RPMI8226 (cell line): ENCODE measurements at regions not wholly inside any gene's neighbourhood (a gene's known extent, or its start where the extent isn't known, plus 50 kb on each side); places are given as distances from the start of the nearest gene placed in this dataset.
"Not testable (repeated sequence)": the region's sequence is repeated elsewhere in the genome, so short reads cannot be mapped to it uniquely, and the experiment has no call there.

Experiments used
- DNase-seq: peaks from one replicate; pipeline ENCODE4 v3.0.0-alpha.2; 2015

DNA sequence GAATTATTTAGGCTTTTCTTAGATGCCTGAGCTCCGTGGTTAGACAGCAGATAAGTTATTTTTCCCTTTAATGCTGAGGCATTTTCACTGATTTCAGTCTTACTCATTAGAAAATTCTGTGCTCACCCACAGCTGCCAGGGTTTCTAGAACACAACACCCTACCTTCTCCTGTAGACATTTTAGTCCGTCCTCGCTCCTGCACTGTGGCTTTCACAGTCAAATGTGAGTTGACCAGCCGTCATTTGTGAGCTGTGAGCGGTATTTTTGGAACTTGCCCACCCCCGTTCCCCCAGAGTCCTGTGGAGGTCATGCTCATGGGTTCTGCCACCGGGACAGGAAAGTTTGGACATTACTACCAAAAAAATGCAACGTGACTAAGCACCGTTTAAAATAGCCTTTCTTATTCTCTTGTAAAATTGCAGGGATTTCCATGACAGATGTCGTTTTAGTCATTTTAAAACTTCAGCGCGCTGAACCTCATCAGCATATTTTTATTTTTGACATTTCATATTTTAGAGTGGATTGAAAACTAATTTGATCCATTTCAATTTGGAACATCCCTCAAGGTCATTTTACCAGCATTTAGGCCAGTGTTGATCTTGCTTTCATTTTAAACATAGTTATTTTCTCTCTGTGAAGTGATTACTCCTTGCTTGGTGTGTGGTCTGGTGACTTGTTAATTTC lies 249.6 kb upstream of the PLGLB2 start:
- DNase-seq = not testable (repeated sequence)

DNA sequence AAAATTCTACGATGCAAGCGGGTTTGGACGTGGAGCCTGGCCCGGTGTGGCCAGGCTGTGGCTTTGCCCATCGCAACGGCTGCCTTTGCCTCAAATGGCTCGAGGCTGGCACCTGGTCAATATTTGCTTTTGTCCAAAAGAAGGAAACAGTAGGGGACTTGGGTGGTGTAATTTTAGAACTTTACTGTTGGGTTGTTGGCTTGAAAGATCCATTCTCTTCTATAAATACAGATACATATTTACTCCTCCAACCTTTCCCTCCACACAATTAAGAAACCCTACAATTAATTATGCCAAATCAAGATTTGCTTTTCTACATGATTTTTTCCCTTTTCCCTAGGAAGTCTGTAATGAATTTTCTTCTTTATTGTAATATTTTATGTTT lies 249.0 kb upstream of the PLGLB2 start:
- peak; percentile 26 for DNase-seq

DNA sequence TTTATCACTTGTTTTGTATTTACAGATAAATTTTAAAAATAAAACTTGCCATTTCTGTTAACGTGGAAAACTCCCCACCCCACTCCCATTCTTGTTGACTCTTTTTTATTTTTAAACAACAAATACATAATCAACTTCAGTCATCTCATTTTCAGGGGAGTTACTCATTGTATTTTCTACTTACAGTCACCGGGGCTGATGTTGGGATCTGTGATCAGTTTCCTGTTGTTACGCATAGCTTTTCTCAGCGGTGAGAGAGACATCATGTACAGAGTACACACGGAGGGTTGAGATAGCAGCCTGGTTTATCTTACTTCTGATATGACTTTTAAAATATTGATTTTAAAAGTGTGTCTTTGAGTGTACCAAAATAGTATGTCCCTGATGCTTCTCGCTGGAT lies 248.0 kb upstream of the PLGLB2 start:
- DNase-seq = not testable (repeated sequence)

DNA sequence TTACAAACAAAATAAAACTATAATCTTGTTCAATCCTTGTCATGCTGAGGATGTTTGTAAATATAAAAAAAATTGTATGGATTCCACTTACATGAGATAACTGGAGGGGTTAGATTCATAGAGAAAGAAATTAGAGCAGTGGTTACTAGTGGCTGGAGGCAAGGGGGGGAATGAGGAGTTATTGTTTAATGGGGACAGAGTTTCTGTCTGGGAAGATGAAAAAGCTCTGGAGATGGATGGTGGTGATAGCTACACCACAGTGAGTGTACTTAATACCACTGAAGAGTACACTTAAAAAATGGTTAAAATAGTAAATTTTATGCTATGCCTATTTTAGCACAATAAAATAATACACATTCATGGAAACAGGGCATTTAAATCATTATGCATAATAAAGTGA lies 247.5 kb upstream of the PLGLB2 start:
- not testable (repeated sequence) for DNase-seq

DNA sequence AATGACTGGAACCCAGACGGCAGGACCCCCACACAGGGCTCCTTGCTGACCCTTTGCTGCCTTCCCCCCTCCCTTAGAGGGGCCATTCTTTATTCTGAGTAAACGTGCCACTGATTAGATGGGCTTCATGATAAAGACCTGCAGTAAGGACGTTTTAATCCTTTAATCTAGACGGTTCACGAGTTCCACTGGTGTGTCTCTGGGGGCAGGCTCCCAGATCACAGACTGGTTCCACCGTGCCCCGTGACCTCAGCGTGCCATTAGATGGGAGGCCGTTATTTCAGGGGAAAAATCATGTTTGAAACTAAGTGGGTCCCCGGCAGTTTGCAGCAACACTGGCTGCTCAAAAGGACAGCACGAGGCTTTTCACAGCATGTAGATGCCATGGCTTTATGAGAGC lies 246.9 kb upstream of the PLGLB2 start:
- not testable (repeated sequence) for DNase-seq

DNA sequence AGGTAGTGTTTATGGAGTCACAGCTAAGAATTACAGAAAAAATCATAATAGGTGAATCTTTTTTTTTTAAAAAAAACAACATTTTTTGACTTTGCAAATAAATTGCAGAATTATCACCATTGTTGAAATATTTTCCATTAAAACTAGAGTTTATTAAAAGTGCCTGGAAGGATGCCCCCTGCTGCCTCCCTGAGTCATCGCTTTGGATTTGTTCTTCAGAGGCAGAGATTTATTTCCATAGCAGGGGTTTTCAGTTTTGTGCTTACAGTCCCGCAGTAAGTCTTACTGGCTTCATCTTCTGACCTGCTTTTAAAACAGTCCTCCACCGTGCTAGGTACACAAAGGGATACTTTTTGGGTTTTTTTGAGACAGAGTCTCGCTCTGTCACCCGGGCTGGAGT lies 244.9 kb upstream of the PLGLB2 start:
- not testable (repeated sequence) for DNase-seq

DNA sequence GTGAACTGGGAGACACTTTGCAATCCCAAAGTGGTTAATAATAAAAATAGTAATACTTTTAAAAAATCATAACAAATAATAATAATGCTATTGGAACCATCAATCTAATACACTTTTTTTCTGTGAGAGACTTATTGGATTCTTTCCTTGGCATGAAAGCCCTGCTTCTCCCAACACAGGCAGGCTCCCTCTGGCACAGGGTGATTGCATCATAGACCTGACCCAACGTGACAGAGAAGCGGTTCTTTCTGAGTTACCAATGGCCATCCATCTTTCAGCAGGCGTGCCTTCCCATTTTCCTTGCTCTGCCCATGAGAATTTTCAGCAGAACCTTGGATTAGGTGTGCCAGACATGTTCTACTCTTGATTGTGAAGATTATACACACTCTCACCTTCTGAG lies 242.6 kb upstream of the PLGLB2 start:
- DNase-seq = not testable (repeated sequence)

DNA sequence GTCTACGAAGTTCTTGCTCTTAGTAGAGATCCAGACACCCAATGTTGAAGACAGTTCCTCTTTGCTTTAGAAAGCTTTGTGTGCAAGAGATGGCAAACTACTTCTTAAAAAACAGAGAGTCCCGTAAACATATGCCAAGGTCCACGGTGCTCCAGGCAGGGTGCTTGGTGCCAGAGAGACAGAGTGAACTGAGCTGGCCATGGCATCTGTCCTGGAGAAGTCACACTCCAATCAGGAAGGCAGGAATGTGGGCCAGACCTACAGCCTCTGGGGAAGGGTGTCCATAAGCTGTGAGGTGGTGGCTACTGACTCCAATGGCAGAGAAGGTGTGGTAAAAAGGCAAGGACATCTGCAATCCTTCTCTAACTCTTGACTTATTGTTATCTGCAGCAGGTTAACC lies 242.0 kb upstream of the PLGLB2 start:
- not testable (repeated sequence) for DNase-seq

DNA sequence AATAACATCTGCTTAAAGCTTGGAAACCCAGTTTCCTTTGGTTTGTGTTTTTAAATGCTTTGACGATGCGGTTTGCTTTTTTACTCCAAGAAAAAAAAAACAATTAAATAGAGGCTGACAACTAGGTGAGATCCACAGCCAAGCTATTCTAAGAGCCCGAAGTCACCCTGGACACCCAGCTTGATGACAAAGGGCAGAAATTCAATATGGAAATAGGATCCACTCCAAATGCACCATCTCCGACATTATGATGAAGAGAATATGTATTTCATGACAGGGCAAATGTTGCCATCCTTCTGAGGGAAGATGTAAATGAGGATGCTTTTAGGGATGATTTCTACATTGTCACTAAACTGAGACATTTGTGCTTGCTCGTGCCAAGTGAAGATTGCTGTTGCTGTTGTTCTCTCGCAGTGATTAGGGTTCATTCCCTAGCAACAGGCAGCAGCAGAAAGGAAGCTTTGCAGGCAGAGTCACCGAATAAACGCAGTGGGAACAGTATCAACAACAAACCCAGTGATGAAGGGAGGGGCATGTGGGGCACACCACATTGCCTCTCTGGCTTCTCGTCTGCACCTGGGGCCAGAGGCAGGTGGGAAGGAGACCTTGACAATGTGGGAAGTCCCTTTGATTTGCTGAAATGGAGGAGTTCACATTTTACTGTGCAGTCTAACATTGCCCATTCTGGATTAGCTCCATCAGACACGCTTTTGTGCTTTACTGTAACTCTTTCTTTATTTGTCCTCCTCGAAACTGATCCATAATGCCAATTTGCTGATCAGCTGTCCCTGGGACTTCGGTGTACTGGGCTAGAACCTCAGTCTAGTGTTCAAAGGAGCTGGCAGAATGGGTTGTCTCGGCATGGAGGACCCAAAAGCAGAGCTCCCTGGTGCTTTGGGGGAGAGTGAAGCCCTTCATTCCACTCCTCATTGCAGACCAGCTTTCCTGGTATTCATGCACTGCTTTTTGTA lies 240.2 kb upstream of the PLGLB2 start:
- DNase-seq = not testable (repeated sequence)

DNA sequence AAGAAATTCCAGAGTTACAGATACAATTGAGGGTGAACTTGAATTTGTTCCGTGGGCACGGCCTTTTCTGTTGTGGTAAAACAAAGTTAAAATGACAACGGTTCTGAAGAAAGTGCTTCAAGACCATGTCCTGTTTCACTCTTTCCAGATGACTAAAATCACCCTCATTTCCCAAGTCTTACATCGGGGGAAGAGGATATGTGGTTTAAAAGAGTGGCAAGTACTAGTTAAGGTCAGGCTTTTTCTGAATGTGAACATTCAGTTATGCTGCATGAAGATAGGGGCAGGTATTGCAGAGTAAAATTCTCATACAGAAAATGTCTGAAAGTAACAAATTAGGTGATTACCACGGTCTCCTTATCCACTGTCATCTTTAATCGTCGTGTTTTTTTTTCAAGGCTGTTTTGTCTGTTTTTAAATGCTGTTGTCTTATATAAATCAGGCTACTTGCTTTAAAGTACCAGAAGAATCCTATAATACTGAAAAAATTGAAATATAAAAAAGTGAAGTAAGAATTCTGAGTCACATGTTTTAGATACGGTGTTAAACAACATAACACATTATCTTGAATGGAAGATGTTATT lies 236.6 kb upstream of the PLGLB2 start:
- not testable (repeated sequence) for DNase-seq

DNA sequence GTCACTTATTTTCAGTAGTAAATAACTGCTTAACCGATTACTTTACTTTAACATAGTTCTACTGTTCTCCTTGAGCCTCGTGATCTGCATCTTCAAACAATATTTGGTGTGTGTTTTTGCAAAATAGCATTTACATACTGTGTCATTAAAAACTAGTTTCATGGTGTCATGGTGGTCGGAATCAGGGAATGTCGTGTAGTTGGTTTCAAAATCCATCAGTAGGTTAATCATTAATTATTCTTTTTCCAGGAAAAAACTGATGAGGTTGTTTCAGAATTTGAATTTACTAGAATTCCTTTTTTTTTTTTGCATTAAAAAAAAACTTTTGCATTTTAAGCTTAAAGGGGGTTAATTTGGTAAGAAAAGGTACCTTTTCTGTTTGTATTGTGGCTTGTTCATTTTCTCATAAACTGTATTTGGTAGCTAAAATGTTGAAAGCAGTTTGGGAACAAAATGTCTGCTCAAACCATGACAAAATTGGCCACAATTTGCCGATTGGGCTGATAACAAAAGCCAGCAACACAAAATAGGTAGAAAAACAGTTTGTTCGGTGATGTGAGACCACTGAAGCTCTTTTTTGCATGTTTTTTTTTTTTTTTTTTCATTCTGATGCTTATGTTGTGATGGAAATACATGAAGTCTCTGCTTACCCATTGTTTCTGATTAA lies 234.9 kb upstream of the PLGLB2 start:
- DNase-seq = not testable (repeated sequence)

DNA sequence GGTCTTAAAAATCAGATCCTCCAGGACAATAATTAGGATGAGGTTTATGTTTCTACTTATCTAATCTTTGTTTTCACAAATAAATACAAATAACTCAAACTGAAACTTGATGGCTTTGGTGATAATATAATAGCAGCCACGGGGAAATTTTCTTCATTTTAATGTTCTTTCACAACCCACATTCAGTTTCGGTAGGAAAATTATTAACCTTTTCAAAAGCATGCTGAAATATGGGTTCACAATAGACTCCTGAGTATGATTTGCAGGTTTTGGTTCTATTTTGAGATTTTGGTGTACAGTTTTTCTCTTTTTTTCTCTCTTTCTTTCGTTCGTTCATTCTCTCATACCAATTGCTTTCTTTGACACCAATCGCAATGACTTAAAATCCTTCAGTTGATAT lies 233.9 kb upstream of the PLGLB2 start:
- not testable (repeated sequence) for DNase-seq

DNA sequence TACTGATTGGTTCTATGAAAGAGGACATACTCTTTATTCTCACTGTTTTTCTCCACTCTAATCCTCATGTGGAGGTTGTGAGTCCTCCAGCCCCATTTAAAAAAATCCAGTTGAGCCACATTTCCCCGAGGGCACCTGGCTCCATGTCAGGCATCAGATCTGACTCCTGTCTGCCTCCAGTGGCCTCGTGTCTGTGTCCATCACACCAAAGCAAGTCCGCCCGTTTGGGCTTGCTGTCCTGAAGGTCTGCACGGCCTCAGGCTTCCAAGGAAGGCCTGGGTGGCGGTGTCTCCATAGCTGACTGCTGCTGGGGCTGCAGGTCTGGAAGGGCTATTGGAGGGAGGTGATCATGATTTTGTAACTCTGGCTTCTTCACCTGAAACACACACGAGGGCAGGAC lies 233.4 kb upstream of the PLGLB2 start:
- DNase-seq = not testable (repeated sequence)

DNA sequence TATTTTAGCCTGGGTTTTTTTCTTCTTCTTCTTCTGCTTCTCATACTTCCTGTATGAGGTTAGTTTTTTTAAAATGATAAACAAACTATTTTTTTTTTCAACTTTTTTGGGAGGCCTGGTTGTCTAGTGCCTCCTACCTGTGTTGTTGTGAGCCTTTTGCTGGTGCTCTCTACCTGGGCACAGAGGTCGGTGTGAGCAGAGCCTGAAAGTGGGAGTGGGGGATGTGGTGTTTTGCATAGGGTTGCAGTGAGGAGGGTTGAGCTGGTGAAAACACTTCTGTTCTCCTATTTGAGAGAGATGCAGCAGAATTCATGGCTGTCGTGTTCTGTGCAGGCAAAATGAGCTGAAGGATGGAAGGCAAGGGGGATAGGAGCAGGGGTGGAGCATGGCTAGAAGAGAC lies 232.7 kb upstream of the PLGLB2 start:
- peak; percentile 7 for DNase-seq

DNA sequence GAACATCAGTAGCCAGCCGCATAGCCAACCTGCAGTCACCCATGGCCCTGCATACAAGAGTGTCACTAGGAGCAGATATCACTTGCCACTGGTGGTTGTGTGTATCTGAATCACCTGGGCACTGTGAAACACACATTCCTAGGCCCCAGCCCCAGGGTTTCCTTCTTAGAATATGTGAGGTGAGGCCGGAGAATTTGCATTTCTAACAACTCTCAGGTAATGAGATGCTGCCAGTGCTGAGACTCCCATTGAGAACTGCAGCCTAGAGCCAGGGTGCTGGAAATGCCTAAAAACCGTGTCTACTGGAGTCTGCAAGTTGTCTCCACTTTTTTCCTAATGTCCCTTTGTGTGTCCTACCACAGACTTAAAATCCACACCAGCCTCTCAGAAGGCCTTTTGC lies 232.0 kb upstream of the PLGLB2 start:
- not testable (repeated sequence) for DNase-seq

DNA sequence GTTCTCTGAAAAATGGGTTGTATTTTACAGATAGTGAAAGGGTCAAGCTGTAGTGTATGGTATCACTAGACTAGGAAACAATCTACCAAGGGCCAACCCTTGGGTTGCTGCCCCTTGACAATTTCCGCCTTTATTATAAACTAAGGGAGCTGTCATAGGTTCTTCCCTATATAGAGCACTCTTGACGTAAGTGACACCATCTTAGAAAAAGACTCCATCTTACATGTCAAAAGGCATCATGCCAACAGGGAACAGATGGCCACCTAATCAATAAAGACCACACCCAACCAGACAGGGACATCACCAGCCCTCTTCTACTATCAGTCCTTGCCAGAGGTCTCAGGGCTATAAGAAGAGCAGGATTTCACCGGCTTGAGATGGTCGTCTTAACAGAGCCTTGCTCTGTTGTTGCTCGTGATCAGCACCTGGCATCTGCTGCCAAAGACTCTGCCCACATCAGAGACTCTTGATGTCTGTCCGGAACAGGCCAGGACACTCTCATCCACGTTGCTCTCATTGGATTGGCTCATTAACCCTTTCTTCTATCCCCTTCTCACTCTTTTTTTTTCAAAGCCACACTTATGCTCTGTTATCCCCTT lies 231.4 kb upstream of the PLGLB2 start:
- DNase-seq = not testable (repeated sequence)

DNA sequence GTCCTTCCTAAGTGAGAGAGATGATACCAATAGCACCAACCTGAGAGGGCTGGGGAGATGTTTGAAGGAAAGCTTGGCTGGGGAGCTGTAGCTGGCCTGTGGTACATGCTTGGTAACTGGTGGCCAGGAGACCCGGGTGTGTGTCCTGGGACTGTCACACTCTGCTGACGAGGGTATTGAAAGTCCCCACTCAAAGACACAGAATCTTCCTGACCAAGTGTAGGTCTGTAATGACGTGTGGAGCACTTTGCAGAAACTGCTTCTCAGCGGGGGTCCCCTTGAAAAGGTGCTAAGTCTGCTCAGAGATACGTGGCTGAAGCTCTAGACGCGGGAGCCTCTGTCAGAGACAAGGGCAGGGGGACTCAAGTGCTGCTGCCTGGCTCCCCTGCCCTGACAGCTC lies 230.4 kb upstream of the PLGLB2 start:
- not testable (repeated sequence) for DNase-seq

DNA sequence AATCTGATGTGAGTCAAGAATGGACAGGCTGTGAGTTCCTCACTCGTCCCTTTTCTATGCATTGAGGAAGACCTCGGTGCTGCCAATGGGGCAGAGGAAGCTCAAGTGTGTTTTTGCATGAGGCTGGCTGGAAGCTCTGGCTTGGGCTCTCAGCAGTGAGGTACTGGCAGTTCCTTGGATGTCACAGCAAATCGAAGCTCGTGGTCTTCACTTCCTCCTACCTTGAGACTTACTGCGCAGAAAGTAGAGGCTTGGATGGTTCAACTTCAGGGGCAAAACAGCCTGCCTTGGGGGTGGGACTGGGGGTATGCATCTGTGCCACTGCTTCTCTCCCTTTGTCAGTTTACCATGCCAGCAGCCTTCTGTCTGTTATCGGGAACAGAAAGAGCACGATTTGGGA lies 229.8 kb upstream of the PLGLB2 start:
- peak; percentile 2 for DNase-seq

DNA sequence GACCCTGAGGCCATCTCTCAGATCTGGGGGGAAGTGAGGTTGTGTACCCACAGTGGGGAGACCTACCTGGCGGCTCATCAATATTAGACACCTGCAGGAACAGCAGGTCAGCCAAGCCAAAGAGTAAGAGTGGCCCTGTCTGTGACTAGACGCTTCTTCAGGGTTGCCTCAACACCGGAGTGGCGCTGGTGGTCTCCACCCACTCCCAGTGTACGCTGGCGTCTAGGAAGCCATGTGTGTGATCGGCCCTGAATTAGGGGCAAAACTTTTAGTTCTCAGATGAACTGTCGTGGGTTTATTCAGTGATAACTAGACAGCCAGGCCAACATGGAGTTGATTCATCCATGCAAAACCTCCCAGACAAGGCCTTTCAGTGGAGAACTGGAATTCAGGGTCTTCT lies 229.3 kb upstream of the PLGLB2 start:
- DNase-seq = peak; percentile 2

DNA sequence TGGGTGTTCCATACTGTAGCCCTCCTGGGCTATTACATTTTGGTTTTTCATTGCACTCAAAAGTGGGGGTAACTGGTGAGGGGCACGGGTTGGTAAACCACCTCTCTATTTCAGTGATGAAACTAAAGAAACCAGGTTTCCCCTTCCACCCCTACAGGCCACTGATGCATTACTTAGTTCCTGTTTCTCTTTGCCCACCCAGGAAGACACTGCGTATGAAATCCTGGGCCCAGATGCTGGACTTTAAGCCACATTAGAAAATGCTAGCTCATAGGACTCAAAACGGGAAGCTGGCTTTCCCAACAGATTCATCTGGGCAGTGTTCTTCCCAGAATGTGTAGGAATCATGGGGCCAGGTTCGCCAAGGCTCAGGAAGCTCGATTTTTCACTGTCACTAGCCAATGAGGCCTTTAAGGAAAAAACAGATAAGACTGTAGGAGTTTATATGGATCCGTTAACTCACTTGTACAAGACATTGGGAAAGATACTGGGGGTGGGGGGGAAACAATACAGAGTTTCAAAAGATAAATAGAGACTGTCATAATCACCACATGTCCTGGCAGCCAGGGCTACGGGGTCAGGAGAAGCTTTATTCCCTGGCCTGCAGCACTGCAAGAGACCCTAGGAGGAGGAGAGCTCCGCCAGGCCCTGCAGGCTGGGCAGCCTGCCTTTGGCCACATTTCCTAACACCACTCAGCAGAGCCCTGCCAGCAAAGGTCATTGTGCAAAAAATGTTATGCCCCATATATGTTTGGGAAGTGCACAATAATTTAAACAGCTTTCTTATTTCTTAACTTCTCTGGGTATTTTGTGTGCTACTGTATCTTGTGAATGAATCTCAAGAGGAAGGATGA lies 228.5 kb upstream of the PLGLB2 start:
- DNase-seq = not testable (repeated sequence)

DNA sequence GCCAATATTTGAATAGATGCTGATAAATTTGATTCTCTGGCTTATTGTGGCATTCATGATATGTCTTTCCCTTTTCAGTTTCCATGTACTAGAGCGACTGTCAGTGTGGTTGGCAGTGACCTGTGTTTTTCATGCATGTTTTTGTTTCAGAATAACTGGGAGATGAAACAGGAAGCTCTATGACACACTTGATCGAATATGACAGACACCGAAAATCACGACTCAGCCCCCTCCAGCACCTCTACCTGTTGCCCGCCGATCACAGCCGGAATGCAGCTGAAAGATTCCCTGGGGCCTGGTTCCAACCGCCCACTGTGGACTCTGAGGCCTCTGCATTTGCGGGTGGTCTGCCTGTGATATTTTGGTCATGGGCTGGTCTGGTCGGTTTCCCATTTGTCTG lies 226.8 kb upstream of the PLGLB2 start:
- peak; percentile 12 for DNase-seq

DNA sequence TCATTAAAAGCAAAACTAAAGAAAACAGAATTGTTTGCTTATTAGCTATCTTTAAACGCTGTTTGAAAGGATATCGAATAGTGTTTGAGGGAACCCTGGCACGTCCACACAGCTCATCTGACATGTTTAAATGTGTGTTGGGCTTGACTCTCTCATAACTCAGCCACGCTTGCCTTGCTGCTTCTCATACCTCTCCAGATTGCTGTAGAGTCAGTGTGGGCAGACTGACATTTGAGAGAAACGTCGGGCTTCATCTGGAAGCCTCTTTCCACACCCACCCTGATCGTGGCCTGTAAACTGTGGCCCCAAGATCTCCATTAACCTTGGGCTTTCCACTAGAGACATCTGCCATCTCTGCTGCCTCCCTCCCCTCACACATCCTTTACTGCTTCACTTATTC lies 226.4 kb upstream of the PLGLB2 start:
- not testable (repeated sequence) for DNase-seq
